ENCODE measurements at regions not wholly inside any gene's neighbourhood (a gene's known extent, or its start where the extent isn't known, plus 50 kb on each side); places are given as distances from the start of the nearest gene placed in this dataset. TPM values are rescaled to one million over a fixed set of nuclear protein-coding genes. Genes with fewer than 3 reads are reported as not detected.
"Not testable (repeated sequence)": the region's sequence is repeated elsewhere in the genome, so short reads cannot be mapped to it uniquely, and the experiment has no call there.

GRCh38 chr18:28248653-28249052, 71.7 kb upstream of the CDH2 start:
- Histone ChIP-seq H3K27me3 (no peaks in the 10 kb centered on the region), H3K9me3 (ENCODE audit: low read depth) (no peaks in the 10 kb centered on the region), H4K20me1 (ENCODE audit: low read depth) (no peaks in the 10 kb centered on the region), H3F3A (ENCODE audit: low read depth) (no peaks in the 10 kb centered on the region), H3K9ac (no peak overlapping the region), H3K4me3 (no peak overlapping the region), H2AFZ (replicated peaks) (peak overlapping the region; percentile 45), H3K4me1 (no peaks in the 10 kb centered on the region), H3K4me2 (no peak overlapping the region), H3K36me3 (no peaks in the 10 kb centered on the region), H3K27ac (no peak overlapping the region), H3K79me2 (ENCODE audit: low read depth) (no peaks in the 10 kb centered on the region)
- no peak overlapping the region for H3K27ac Mint-ChIP-seq
- no peak for DNase-seq (ENCODE audit: low spot score)
- H3K4me1 Mint-ChIP-seq, result peaks cover 4% of the 10 kb centered on the region
- H3K27me3 Mint-ChIP-seq (ENCODE audit: insufficient read depth, low read depth), result no peaks in the 10 kb centered on the region
- H3K9me3 Mint-ChIP-seq, result no peaks in the 10 kb centered on the region
- TF ChIP-seq CTCF (IDR thresholded peaks at IDR 0.05) (no peak), EZH2phosphoT487 (IDR thresholded peaks at IDR 0.05) (no peak), EZH2 (IDR thresholded peaks at IDR 0.05) (no peak)
- no peaks in the 10 kb centered on the region for H3K36me3 Mint-ChIP-seq
- no peak overlapping the region for H3K4me3 Mint-ChIP-seq

- H4K20me1 ChIP-seq (ENCODE audit: low read depth); H3K27ac Mint-ChIP-seq; H3K4me2 ChIP-seq; H3K36me3 ChIP-seq; H3K4me1 Mint-ChIP-seq; H3K36me3 Mint-ChIP-seq; H3K27ac ChIP-seq; H3K4me3 Mint-ChIP-seq; H3F3A ChIP-seq (ENCODE audit: low read depth); H3K4me3 ChIP-seq; H3K79me2 ChIP-seq (ENCODE audit: low read depth); H3K27me3 ChIP-seq; H2AFZ ChIP-seq (replicated peaks); H3K27me3 Mint-ChIP-seq (ENCODE audit: insufficient read depth, low read depth); H3K4me1 ChIP-seq; H3K9ac ChIP-seq; H3K9me3 Mint-ChIP-seq; H3K9me3 ChIP-seq (ENCODE audit: low read depth); DNase-seq (ENCODE audit: low spot score): not testable (repeated sequence)
Measured at GRCh38 chr18:28240626-28241025, 63.7 kb upstream of the CDH2 start.

GRCh38 chr18:28236487-28236886, 59.6 kb upstream of the CDH2 start:
- Histone ChIP-seq H3K9me3 (ENCODE audit: low read depth) (no peaks in the 10 kb centered on the region), H3K9ac (no peak overlapping the region), H3K4me1 (no peaks in the 10 kb centered on the region), H4K20me1 (ENCODE audit: low read depth) (no peaks in the 10 kb centered on the region), H3K36me3 (no peaks in the 10 kb centered on the region), H3K4me3 (no peak overlapping the region), H3K79me2 (ENCODE audit: low read depth) (no peaks in the 10 kb centered on the region), H3F3A (ENCODE audit: low read depth) (no peaks in the 10 kb centered on the region), H3K27ac (no peak overlapping the region), H2AFZ (replicated peaks) (no peak overlapping the region), H3K27me3 (no peaks in the 10 kb centered on the region), H3K4me2 (no peak overlapping the region)
- H3K36me3 Mint-ChIP-seq, result no peaks in the 10 kb centered on the region
- TF ChIP-seq EZH2phosphoT487 (IDR thresholded peaks at IDR 0.05) (no peak), EZH2 (IDR thresholded peaks at IDR 0.05) (no peak), CTCF (IDR thresholded peaks at IDR 0.05) (no peak)
- no peak overlapping the region for H3K4me3 Mint-ChIP-seq
- H3K27ac Mint-ChIP-seq, result no peak overlapping the region
- no peaks in the 10 kb centered on the region for H3K27me3 Mint-ChIP-seq (ENCODE audit: insufficient read depth, low read depth)
- H3K4me1 Mint-ChIP-seq, result peaks cover 3% of the 10 kb centered on the region
- H3K9me3 Mint-ChIP-seq, result peaks cover 5% of the 10 kb centered on the region
- no peak for DNase-seq (ENCODE audit: low spot score)

MicroRNAs encoded in the stretch of these regions (microRNA counts, 767-probe panel; counts per million panel counts)
- microRNA hsa-miR-302f, result 460 counts per million, percentile 90 among the panel's probes with 10 or more counts

Small RNAs in the stretch of these regions (microRNA-seq; reads per million reads assigned to microRNA genes)
- gene MIR302F, result not detected

Small RNAs in the stretch of these regions (small RNA-seq; reads per million reads assigned to genes)
- gene AC023932.1 (not detected), gene AC105245.1 (not detected), gene RNU6-408P (not detected)
